ENCODE measurements at regions not wholly inside any gene's neighbourhood (a gene's known extent, or its start where the extent isn't known, plus 50 kb on each side); places are given as distances from the start of the nearest gene placed in this dataset.
"Not testable (repeated sequence)": the region's sequence is repeated elsewhere in the genome, so short reads cannot be mapped to it uniquely, and the experiment has no call there.

GRCh38 chr6:44723439-44724197, 336.1 kb downstream of the CDC5L start:
- DNase-seq = no peak

DNA sequence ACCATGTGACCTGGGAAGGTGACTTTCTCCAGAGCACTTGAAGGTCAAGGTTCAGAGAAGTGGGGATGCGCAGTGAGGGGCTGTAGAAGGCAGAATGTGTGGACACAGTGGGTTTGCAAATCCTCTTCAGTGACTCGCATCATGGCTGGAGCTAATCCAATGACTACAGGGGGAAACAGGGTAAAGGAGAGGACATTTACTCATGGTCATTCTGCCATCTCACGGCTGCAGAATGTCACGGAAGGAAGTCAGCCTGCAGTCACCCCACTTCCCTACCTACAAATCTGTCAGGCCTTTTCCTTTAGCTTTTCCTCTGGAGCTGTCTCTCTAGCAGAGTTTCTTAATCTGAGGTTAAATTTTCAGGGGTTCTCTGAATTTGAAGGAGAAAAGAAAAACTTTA, 337.6 kb downstream of the CDC5L start:
- DNase-seq = no peak

- no peak for DNase-seq
Observed at GRCh38 chr6:44727651-44728630, 340.4 kb downstream of the CDC5L start.

DNA sequence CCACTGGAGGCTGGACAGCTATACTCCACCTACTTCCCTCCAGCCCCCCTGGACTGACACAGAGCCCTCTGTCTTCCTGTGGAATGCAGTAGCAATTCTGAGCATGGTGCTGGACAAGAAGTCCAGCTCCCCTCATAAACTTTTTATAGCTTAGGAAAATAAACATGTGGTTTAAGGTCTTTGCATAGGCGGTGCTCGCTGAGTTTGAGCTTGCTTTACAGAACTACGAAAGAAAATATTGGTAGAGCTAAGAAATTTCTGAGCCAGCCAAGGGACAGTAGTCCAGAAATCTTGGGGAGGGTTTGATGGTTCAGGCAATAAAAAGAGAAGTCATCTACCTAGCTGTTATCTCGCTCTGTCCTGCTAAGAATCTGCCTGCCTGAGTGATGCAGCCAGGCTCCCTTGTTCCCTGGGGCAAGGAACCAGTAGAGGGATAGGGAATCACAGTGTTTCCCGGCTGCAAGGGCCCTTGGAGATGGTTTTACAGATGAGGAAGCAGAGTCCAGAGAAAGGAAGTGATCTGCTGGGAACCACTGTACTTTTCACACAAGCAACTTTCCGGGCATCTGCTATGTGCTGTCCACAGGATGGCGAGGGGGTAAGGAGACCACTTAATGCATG, 343.4 kb downstream of the CDC5L start:
- no peak for DNase-seq

DNA sequence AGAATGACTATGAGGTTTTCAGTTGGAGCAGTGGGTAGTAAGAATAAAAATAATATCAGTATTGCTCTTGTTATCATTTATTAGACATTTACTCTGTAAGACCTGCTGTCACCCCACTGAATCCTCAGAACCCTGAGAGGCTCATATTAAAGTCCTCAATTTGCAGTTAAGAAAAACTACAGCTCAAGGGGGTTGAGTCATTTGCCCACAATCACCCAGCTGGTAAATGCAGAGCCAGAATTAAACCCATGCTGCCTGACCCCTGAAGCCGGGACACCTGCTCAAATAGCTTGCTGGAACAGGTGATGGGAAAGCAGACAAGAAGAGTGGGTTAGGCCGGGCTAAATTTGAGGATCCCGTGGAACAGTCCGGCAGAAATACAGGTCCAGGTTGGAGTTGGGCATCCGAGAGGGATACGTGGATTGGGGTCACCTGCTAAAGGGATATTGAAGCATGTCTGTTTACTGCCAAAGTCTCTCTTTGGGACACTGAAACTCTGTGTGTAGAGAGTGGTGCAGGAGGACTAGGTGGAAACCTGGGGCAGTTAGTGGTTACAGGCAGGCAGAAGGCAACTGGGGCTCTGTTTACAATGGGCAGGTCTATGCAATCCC, 344.1 kb downstream of the CDC5L start:
- no peak for DNase-seq

GRCh38 chr6:44732243-44732642, 344.7 kb downstream of the CDC5L start:
- DNase-seq = no peak

GRCh38 chr6:44733126-44733525, 345.6 kb downstream of the CDC5L start:
- no peak for DNase-seq

DNA sequence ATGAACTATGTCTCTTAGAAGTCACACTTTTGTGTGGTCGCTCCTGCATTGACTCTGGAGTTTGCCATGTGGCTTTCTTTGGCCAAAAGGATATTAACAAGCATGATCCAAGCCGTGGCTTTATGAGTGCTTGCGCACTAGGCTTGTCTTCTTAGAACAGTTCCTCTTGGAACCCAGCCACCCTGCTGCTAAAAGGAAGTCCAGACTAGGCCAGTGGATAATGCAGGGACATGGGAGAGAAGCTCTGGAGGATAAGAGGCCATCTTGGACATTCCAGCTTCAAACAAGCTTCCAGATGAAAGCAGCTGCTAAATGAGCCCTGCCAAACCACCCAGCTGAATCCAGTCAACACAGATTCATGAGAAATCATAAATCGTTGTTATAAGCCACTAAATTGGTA, 346.4 kb downstream of the CDC5L start:
- no peak for DNase-seq

DNA sequence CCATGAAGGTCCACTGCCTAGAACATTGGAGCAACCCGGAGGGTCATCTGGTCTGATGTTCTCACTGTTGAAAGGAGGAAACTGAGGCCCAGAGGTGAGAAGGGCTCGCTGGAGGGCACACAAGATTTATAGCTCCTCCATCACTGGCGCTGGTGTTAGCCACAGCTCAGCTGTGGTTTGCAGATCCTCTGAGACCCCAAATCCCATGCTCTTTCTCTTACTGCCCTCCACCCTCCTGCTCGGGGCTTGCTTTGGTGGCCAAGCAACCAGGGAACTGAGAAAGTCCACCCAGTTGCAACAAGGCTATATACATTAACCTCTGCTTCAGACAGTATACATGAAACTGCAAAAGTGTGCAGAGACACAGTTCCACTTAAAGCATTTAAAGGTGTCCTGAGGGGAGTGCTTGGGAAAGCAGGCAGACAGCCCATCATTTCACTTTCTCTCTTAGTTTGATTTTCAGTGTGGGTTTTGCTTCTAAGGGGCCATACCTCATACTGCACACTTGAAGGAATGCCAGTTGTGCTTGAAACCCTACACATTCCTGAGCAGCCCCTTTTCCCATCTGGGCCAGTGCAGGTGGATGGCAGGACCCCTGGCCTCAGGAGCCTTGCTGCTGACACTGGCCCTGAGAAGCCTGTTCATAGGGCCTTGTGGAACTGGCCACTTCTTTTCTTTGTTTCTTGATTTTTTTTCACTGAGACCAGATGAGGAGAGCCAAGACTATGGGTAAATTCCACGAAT, 347.6 kb downstream of the CDC5L start:
- no peak for DNase-seq

- no peak for DNase-seq
Observed at GRCh38 chr6:44735630-44735963, 348.1 kb downstream of the CDC5L start.

GRCh38 chr6:44737341-44737740, 349.8 kb downstream of the CDC5L start:
- no peak for DNase-seq

GRCh38 chr6:44737829-44738528, 350.5 kb downstream of the CDC5L start:
- DNase-seq = no peak

DNA sequence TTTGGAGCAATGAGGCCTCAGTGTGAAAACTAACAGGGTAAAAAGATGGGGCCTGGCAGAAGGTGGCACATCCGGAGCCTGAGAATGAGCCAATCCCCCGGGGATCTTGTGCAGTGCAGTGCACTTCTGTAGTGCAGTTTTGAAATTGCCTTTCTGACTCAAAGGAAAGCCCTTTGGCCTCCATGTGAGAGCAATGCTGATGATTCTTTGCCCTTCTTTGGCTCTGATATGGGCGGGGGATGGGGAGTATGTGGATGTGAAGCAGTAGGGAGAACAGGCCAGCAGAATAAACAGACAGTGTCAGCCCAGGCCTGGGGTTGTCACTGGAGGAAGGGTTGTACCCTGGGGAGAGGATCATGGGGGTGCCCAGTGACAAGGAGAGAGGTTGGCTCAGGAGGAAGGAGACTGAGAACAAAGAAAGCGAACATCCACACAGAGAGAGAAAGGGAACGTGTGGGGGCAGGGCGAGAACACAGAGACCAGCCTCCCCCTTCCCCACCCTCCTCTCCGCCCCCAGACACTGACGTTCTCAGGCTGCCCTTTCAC, 351.2 kb downstream of the CDC5L start:
- DNase-seq = no peak

GRCh38 chr6:44739181-44739580, 351.7 kb downstream of the CDC5L start:
- DNase-seq = no peak

DNA sequence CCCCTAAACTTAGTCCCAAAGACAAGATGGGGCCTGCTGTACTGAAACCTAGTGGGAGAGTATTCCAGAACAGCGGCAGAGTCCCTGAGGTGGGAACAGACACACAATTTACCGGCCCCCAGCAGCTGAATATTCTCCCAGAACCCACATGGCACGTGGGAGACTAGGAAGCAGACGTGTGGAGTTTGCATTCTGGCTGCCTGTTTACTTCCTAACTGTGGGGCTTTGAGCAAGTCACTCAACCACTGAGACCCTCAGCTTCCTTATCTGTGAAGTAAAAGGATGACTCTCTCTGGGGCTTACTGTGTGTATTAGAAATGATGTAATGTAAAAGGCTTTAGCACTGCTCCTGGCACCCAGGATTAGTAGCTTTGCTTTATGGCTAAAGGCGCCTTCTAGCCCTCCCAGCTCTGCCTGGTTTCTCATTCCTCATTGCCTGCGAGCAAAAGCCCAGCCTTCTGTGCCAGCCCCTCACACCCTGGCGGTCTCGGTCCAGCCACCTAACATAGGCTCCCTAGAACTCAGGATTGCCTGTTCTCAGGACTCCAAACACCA, 353.1 kb downstream of the CDC5L start:
- DNase-seq = no peak

- no peak for DNase-seq
Observed at GRCh38 chr6:44742201-44742600, 354.7 kb downstream of the CDC5L start.

DNA sequence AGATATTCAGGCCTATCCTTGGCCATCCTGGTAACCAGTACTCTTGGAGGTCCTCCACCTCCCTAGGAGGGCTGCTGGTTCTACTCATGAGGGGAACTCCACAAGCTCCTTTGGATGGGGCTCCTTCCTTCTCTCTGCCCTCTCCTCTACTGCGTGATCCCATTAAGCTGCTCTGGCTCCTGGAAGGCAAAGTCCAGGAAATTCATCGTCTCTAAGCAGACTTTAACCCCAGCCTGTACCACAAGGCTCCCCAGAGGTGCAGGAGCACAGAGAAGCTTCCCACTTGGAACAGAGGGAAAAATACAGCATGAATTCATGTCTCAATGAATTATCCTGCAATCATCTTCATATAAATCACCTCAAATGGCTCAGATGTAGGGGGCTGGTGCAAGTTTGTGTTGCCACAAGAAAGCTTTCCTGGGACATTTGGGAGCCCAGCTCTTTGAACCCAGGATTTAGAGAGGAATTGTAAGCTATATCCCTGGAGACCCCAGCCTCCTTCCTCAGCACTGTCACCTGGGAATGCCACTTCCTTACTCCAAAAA, 355.4 kb downstream of the CDC5L start:
- DNase-seq = no peak

GRCh38 chr6:44760116-44760515, 372.6 kb downstream of the CDC5L start:
- DNase-seq = not testable (repeated sequence)

DNA sequence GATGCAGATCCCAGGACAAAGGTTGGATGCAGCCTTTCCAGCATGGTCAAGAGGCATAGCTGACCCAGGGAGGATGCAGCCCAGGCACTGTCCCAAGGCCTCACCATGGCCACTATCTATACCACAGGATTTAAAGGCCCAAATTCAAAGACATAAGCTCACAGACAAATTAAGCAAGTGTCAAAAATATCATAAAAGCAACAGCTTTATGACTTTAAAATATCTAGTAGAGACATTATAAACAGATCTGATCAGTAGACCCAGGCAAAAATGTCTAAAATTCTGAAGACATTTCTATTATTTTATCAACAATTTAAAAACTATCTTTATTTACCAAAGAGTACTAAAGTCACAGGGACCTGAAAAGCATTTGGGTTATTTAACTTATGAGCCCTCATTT, 373.5 kb downstream of the CDC5L start:
- no peak for DNase-seq

DNA sequence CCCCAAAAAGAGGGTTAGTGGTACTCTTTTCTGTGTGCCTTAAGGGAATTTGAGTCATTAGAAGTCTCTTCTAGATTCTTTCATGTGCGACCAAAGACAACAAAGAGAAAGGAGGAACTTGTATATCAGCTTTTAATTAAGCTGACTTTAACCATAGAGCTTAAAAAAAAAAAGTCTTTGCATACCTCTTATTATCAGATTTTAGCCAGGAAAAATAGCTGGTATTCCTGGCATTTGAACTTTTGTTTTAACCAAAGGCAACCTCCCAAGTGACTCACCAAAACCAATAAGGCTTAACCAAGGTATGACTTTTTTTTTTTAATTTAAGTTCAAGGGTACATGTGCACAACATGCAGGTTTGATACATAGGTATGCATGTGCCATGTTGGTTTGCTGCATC, 375.0 kb downstream of the CDC5L start:
- no peak for DNase-seq
